ENCODE measurements at regions not wholly inside any gene's neighbourhood (a gene's known extent, or its start where the extent isn't known, plus 50 kb on each side); places are given as distances from the start of the nearest gene placed in this dataset.
"Not testable (repeated sequence)": the region's sequence is repeated elsewhere in the genome, so short reads cannot be mapped to it uniquely, and the experiment has no call there.

DNA sequence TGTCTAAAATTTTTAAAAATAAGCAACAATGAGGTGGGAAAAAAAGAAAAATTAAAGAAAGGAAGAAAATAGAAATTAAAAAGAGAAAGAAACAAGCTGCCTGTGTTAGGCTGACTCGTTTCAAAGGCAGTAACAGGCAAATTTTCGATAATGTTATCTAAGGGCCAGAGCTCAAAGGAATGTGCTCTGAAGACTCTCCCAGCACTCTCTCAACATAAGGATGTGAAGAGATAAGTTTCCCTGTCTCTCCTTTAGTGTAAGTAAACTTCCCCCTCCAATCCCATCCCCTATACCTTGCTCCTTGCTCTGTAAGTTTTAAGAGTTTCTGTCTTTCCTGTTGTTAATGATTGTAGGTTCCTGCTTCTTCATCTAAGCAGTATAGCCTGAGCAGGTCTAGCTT, 172.8 kb downstream of the TEX13C start:
- H3K27me3 ChIP-seq, result no peaks in the 10 kb centered on the region
- H3K9me3 ChIP-seq, result no peaks in the 10 kb centered on the region
- no peak overlapping the region for H3K27ac ChIP-seq
- intact Hi-C loops (cut with DNase I; ENCODE audit: low total_unique reads), result no loop called here
- no peaks in the 10 kb centered on the region for H3K36me3 ChIP-seq
- WGBS, 5 donors, result 45 to 64% (median 46%) methylated on average over 2 of the region's 2 CpGs
- H3K4me1 ChIP-seq, result no peaks in the 10 kb centered on the region
- no peak for DNase-seq
- no peak overlapping the region for H3K4me3 ChIP-seq
- TF ChIP-seq, protein P1, sequence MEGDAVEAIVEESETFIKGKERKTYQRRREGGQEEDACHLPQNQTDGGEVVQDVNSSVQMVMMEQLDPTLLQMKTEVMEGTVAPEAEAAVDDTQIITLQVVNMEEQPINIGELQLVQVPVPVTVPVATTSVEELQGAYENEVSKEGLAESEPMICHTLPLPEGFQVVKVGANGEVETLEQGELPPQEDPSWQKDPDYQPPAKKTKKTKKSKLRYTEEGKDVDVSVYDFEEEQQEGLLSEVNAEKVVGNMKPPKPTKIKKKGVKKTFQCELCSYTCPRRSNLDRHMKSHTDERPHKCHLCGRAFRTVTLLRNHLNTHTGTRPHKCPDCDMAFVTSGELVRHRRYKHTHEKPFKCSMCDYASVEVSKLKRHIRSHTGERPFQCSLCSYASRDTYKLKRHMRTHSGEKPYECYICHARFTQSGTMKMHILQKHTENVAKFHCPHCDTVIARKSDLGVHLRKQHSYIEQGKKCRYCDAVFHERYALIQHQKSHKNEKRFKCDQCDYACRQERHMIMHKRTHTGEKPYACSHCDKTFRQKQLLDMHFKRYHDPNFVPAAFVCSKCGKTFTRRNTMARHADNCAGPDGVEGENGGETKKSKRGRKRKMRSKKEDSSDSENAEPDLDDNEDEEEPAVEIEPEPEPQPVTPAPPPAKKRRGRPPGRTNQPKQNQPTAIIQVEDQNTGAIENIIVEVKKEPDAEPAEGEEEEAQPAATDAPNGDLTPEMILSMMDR (IDR thresholded peaks at IDR 0.05), result no peak
- TF ChIP-seq EP300 (IDR thresholded peaks at IDR 0.05) (no peak), POLR2A (IDR thresholded peaks at IDR 0.05) (no peak), POLR2AphosphoS5 (IDR thresholded peaks at IDR 0.05) (no peak)

DNA sequence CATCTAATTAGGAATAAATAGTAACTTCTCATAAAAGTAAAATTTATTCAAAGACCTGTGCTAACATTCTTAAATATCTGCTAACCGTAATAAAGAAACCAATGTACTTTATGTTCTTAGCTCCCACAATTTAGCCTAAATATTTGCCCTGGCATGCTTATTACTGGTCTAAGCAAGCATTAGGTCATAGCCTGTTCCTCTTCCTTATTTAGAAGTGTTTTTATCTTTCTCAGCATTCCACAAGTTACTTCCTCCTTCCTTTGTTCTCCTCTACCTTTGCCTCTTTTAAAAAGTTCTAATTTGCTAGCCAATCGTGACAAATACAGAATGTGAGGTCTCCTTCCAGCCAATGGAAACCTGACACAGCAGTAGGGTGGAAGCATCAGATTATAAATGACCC, 173.3 kb downstream of the TEX13C start:
- 23 to 53% (median 43%) methylated on average over 2 of the region's 2 CpGs for WGBS, 5 donors
- DNase-seq; H3K4me3 ChIP-seq; H3K36me3 ChIP-seq; H3K27me3 ChIP-seq; intact Hi-C loops (cut with DNase I; ENCODE audit: low total_unique reads); H3K27ac ChIP-seq; H3K4me1 ChIP-seq; H3K9me3 ChIP-seq: not testable (repeated sequence)

DNA sequence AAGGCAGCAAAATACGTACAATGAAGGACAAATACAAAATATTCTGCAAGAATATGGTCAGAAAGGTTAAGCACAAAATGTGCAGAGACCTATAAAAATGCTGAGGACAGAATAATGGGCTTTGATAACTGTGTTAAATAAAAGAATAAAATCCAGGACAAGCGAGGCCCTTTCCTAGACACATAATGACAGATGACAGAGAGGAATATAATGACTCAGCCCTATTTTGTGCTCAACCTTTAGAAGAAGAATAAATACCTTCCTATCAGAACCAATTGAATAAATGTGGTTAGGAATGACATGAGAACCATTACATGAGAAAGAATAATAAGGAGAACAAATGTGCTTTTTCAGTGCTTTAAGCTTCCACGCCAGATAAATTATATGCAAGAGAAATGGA, 178.0 kb downstream of the TEX13C start:
- TF ChIP-seq POLR2AphosphoS5 (IDR thresholded peaks at IDR 0.05) (no peak), EP300 (IDR thresholded peaks at IDR 0.05) (no peak), POLR2A (IDR thresholded peaks at IDR 0.05) (no peak)
- TF ChIP-seq, protein P1 (IDR thresholded peaks at IDR 0.05), result no peak
- peaks cover 0 to 5% (median 0%) of the 10 kb centered on the region in 4 donors for H3K9me3 ChIP-seq
- no peaks in the 10 kb centered on the region for H3K4me1 ChIP-seq
- intact Hi-C loops (cut with DNase I; ENCODE audit: low total_unique reads), result no loop called here
- 56 to 68% (median 66%) methylated on average over 3 of the region's 3 CpGs for WGBS, 5 donors
- DNase-seq, result no peak
- H3K27ac ChIP-seq, result no peak overlapping the region
- H3K27me3 ChIP-seq, result no peaks in the 10 kb centered on the region
- H3K36me3 ChIP-seq, result no peaks in the 10 kb centered on the region
- no peak overlapping the region for H3K4me3 ChIP-seq

DNA sequence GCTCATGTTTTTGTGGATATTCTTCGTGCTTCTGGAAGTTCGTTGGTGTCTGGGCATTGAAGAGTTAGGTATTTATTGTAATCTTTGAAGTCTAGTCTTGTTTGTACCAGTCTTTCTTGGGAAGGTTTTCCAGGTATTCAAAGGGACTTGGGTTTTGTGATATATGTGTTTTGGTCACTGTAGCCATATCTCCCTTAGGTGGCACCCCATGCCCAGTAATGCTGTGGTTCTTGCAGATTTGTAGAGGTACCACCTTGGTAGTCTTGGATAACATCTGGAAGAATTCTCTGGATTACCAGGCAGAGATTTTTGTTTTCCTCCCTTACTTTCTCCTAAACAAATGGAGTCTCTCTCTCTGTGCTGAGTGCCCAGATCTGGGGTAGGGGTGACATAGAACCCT, 184.1 kb downstream of the TEX13C start:
- no peaks in the 10 kb centered on the region for H3K4me1 ChIP-seq
- WGBS, 5 donors, result 25 to 82% (median 69%) methylated on average over 2 of the region's 2 CpGs
- H3K27me3 ChIP-seq, result no peaks in the 10 kb centered on the region
- TF ChIP-seq, protein P1 (IDR thresholded peaks at IDR 0.05), result no peak
- TF ChIP-seq EP300 (IDR thresholded peaks at IDR 0.05) (no peak), POLR2AphosphoS5 (IDR thresholded peaks at IDR 0.05) (no peak), POLR2A (IDR thresholded peaks at IDR 0.05) (no peak)
- no peak overlapping the region for H3K27ac ChIP-seq
- H3K4me3 ChIP-seq, result no peak overlapping the region
- no peak for DNase-seq
- H3K36me3 ChIP-seq, result no peaks in the 10 kb centered on the region
- peaks cover 0 to 12% (median 3%) of the 10 kb centered on the region in 4 donors for H3K9me3 ChIP-seq
- intact Hi-C loops (cut with DNase I; ENCODE audit: low total_unique reads), result no loop called here

DNA sequence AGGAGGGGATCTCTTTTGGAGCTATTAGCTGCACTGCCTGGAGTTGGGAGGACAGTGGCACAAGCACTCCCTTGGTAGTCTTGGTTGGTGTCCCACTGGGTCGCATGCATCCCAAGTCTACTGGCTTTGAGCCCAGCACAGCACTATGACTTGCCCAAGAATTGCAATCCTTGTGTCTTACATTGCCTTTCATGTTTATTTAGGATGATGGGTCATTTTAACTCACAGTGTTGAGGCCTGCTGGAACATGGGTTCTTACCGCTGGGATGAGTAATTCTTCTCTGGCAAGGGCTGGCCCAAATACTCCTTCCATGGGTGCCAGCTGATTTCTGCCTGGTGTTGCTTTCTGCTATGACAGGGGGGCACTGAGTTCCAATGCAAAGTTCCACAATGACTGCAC, 185.5 kb downstream of the TEX13C start:
- no peak for TF ChIP-seq EP300 (IDR thresholded peaks at IDR 0.05)
- TF ChIP-seq, protein P1 (IDR thresholded peaks at IDR 0.05), result no peak
- no peak for TF ChIP-seq POLR2A (IDR thresholded peaks at IDR 0.05)
- TF ChIP-seq POLR2AphosphoS5 (IDR thresholded peaks at IDR 0.05), result no peak
- peaks cover 0 to 12% (median 3%) of the 10 kb centered on the region in 4 donors for H3K9me3 ChIP-seq
- intact Hi-C loops (cut with DNase I; ENCODE audit: low total_unique reads), result no loop called here
- no peak overlapping the region for H3K27ac ChIP-seq
- no peak for DNase-seq
- H3K27me3 ChIP-seq, result no peaks in the 10 kb centered on the region
- 83 to 100% (median 88%) methylated on average over 1 to 2 of the region's 2 CpGs for WGBS, 5 donors
- H3K36me3 ChIP-seq, result no peaks in the 10 kb centered on the region
- H3K4me1 ChIP-seq, result no peaks in the 10 kb centered on the region
- no peak overlapping the region for H3K4me3 ChIP-seq
